T-helper 2 cell (primary cell): ENCODE measurements at regions not wholly inside any gene's neighbourhood (a gene's known extent, or its start where the extent isn't known, plus 50 kb on each side); places are given as distances from the start of the nearest gene placed in this dataset.
"Not testable (repeated sequence)": the region's sequence is repeated elsewhere in the genome, so short reads cannot be mapped to it uniquely, and the experiment has no call there.

Experiments used
- DNase-seq, 5 experiments: peaks; one replicate each; pipeline versions ENCODE4 v3.0.0 to v3.0.0-alpha.2; 2012 to 2022

GRCh38 chr2:219844401-219845091 lies 217.1 kb downstream of the SLC4A3 start:
- no peak for DNase-seq

DNA sequence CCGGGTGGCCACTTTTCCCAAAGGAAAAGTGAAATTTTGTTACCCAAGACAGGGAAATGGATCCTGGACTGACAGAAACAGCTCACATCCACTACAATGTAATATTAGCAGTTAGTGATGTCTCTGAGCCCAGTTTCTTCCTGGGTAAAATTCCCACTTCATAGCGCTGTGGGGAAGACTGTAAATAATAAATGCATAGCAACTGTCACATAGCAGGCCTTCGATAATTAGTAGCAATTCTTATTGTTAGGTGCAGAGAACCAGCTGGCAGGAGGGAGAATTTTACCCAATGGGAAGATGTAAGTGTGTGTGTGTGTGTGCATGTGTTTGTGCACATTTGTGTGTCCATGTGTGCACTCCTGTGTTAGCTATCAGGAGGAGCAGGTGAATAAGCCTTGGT lies 221.5 kb downstream of the SLC4A3 start:
- DNase-seq: no peak

DNA sequence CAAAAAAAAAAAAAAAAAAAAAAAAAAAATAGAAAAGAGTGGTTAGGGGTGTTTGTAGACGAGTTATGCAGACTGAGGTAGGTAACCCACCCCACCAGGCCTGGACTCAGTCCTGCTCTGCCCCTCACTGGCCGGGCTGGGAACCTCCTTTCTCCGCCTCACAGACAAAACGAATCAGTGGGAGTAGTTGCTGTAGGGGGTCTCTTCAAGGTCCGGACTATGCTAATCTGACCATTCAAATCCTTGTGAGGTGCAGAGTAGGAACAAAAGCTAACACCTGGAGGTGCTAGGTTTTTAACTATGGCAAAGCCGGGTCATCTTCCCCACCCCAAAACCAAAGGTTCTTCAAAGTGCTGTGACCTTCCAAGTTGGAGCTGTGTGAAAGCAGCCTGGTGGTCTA lies 223.7 kb downstream of the SLC4A3 start:
- no peak for DNase-seq

GRCh38 chr2:219851801-219852481 lies 224.5 kb downstream of the SLC4A3 start:
- no peak for DNase-seq

DNA sequence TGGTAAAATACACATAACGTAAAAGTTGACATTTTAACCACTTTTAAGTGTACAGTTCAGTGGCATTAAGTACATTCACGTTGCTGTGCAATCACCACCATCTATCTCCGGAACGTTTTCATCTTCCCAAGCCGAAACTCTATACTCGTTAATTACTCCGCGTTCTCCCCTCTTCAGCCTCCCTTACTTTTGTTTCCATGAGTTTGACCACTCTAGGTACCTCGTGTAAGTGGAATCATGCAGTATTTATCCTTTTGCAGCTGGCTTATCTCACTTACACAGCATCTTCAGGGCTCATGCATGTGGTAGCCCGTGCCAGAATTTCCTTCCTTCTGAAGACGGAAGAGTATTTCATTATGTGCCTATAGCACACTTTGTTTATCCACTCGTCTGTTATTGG lies 225.2 kb downstream of the SLC4A3 start:
- DNase-seq: no peak

- DNase-seq: no peak
Measured at GRCh38 chr2:219856602-219857001, 229.2 kb downstream of the SLC4A3 start.

DNA sequence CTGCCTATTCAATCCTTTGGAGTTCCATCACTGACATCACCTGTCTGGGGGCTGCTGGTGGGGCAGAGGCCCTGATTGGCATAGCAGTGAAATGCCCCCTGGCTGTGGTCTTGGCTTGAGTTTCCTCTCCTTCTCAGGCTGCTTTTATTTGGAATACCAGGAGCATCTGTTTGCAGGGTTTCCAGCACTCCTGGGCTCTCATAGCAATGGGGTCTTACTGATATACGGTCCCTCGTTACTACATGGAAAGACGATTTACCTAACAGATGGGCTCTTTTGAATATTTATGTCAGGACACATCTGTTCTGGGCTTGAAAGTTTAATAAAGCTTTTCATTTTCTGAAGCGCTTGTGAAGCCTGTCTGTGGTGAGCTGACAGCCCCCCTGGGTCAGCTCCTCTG lies 230.3 kb downstream of the SLC4A3 start:
- no peak for DNase-seq

DNA sequence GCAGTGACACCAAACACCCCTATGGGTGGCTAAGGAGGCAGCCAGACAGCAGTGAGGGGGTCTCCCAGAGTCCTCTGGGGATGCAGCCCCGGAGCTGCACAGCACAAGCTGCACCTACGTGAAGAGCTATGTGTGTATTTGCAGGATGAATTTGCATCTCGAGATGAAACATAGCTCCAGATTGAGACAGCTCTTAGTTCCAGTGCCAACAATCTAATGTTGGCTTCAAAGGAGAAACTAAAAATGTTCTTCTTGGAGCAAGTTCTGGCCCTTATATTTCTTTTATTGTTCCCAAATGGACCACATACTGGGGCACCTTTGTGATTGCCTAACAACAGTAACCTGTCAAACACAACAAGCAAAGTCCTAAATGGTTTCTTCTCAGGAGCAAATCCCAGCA lies 233.9 kb downstream of the SLC4A3 start:
- no peak for DNase-seq

DNA sequence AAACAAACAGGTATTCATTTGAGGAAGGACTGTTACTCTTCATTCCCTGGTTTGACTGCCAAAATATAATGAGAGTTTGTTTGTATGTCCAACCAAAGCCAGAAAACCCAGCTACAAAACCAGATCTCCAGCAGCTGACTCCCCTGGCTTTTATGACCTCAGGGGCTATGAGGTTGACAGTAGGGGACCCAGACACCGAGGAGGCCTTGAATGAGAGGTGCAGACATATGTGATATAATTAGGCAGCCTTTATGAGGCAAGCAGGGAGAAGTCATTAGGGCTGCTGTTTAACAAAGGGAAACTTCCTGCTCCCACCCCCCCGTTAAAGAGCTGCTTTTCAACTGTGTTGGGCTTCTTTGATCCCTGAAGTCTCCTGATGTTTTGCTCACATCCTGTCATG lies 236.7 kb downstream of the SLC4A3 start:
- no peak for DNase-seq

DNA sequence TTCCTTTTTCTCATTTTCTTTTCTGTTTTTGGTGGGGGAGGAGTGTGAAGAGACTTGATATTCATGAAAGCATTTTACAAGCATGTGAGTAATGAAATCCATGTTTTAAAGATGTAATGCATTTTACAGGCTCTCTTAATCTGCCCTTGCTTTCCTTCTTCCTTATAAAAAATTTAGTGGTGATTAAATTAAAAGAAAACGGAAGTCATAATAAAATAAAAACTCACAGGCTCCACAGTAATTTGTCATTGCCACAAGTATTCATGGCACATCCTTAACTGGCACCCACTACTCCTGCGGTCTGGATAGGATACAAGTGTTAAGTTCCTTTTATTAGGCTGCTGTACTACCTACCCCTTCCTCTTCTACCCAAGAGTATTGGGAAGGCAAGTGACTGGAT lies 241.2 kb downstream of the SLC4A3 start:
- DNase-seq: no peak

GRCh38 chr2:219870041-219870440 lies 242.6 kb downstream of the SLC4A3 start:
- no peak for DNase-seq

GRCh38 chr2:219871351-219871750 lies 243.9 kb downstream of the SLC4A3 start:
- no peak for DNase-seq

- DNase-seq: no peak
Measured at GRCh38 chr2:219875036-219875435, 247.6 kb downstream of the SLC4A3 start.

- DNase-seq: not testable (repeated sequence)
Measured at GRCh38 chr2:219875986-219876385, 248.6 kb downstream of the SLC4A3 start.

- DNase-seq: no peak
Measured at GRCh38 chr2:219876931-219877330, 249.5 kb downstream of the SLC4A3 start.

DNA sequence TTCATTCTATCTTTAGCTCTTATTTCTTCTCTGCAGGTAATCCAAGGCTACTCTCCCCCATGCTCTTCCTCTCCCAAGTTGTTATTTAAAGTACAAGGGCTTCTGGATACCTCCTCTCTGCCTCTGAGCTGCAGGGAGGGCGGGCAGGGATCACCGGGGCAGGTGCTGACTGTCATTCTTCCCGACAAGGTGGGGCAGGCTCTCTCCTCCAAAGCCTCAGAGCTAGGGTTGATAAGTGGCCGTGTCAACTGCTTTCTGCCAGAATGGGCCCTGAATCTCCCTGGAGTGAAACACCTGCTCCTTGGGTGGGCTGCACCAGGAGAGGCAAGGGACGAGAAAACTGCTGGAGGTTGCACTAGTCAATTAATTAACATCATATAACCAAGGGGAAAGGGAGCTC lies 250.3 kb downstream of the SLC4A3 start:
- no peak for DNase-seq

DNA sequence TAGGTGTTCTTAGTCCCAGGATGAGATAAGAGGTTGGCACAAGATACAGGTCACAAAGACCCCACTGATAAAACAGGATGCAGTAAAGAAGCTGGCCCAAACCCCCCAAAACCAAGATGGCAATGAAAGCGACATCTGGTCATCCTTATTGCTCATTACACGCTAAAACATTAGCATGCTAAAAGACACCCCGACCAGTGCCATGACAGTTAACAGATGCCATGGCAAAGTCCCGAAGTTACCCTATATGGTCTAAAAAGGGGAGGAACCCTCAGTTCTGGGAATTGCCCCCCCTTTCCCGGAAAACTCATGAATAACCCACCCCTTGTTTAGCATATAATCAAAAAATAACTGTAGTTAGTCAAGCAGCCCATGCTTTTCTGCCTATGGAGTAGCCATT lies 251.1 kb downstream of the SLC4A3 start:
- no peak for DNase-seq

GRCh38 chr2:219881851-219882250 lies 254.4 kb downstream of the SLC4A3 start:
- DNase-seq: no peak

DNA sequence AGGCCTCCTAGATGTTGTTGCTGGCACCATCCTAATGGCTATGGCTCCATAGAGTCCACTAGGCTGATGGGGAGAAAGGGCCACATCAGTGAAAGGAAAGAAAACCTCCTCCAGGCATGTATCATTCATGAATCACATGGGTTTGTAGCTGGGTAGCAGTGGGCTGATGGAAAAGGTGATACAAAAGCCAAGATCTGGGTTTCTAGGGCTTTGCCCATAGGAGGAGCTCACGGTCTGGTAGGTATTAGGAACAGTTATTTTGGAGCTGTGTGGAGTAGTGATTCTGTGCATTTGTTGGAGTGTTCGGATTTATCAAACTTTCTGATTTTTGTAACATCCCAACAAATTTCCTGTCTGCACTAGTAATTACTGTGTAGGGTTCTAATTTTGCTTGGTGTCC lies 259.2 kb downstream of the SLC4A3 start:
- no peak for DNase-seq

- DNase-seq: no peak
Measured at GRCh38 chr2:219887870-219888269, 260.4 kb downstream of the SLC4A3 start.

DNA sequence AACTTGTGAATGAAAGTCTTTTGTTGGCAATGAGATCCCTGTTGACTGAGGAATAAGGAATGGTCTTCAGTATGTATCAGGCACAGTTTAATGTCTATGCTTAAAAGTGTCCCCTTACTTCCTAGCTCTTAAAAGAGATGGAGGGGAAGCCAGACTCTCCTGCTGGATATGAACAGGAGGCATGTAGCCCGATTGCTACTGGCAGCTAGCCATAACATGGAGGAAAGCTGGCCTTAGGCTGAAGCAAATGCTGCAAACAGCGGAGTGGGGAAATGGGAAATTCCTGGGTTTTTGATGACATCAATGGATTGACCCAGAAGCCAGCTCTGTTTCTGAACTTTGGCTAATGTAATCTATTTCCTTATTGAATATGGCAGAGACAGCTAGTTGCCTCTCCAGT lies 266.1 kb downstream of the SLC4A3 start:
- no peak for DNase-seq

GRCh38 chr2:219897456-219897855 lies 270.0 kb downstream of the SLC4A3 start:
- DNase-seq: no peak

GRCh38 chr2:219901155-219901554 lies 273.7 kb downstream of the SLC4A3 start:
- no peak for DNase-seq

GRCh38 chr2:219902891-219903552 lies 275.6 kb downstream of the SLC4A3 start:
- no peak for DNase-seq
